ENCODE measurements at regions not wholly inside any gene's neighbourhood (a gene's known extent, or its start where the extent isn't known, plus 50 kb on each side); places are given as distances from the start of the nearest gene placed in this dataset.

GRCh38 chr13:105825071-105825470 lies 710.4 kb downstream of the EFNB2 start:
- no peaks in the 10 kb centered on the region for H3K27me3 ChIP-seq (ENCODE audit: control insufficient read depth in 5 of 5, insufficient read depth in 4 of 5, low read length in 5 of 5)
- H3K27ac ChIP-seq (ENCODE audit: low read depth, low read length) = no peak overlapping the region
- H3K4me1 ChIP-seq (ENCODE audit: control insufficient read depth in 5 of 5, insufficient read depth in 5 of 5, low read length in 5 of 5) = peaks cover 0 to 14% (median 12%) of the 10 kb centered on the region in 5 donors
- no peak overlapping the region for H3K4me3 ChIP-seq (ENCODE audit: low read depth in 1 of 5, low read length in 5 of 5)
- H3K9ac ChIP-seq (ENCODE audit: low read length in 5 of 5) = no peak overlapping the region
- H3K9me3 ChIP-seq (ENCODE audit: control insufficient read depth in 5 of 5, low read length in 5 of 5) = peaks cover 0 to 2% (median 0%) of the 10 kb centered on the region in 5 donors
- H3K36me3 ChIP-seq (ENCODE audit: control insufficient read depth in 5 of 5, insufficient read depth in 5 of 5, low read length in 5 of 5) = no peaks in the 10 kb centered on the region

GRCh38 chr13:105821337-105821736 lies 714.1 kb downstream of the EFNB2 start:
- Histone ChIP-seq H3K4me3 (ENCODE audit: low read depth in 1 of 5, low read length in 5 of 5) (no peak overlapping the region), H3K9ac (ENCODE audit: low read length in 5 of 5) (no peak overlapping the region), H3K27ac (ENCODE audit: low read depth, low read length) (no peak overlapping the region), H3K27me3 (ENCODE audit: control insufficient read depth in 5 of 5, insufficient read depth in 4 of 5, low read length in 5 of 5) (no peaks in the 10 kb centered on the region), H3K9me3 (ENCODE audit: control insufficient read depth in 5 of 5, low read length in 5 of 5) (no peaks in the 10 kb centered on the region), H3K36me3 (ENCODE audit: control insufficient read depth in 5 of 5, insufficient read depth in 5 of 5, low read length in 5 of 5) (no peaks in the 10 kb centered on the region), H3K4me1 (ENCODE audit: control insufficient read depth in 5 of 5, insufficient read depth in 5 of 5, low read length in 5 of 5) (peaks cover 0 to 6% (median 5%) of the 10 kb centered on the region in 5 donors)

DNA sequence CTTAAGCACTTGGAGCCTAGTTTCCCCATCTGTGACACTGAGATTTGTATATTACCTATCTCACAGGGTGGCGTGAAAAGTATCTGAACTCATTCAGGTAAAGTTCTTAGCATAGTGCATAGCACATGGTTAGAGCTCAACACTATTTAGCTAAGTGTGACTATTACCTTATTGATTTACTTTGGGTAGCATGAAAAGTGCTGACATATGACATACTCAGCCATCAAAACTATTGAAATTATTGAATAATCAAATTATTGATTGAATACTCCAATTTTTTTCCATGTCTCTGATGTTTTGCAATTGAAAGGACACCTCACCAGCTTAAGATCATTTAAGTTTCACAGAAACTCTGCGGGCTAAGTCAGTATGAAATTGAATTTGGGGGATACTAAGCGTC lies 715.0 kb downstream of the EFNB2 start:
- no peak overlapping the region for H3K4me3 ChIP-seq (ENCODE audit: low read depth in 1 of 5, low read length in 5 of 5)
- no peaks in the 10 kb centered on the region for H3K36me3 ChIP-seq (ENCODE audit: control insufficient read depth in 5 of 5, insufficient read depth in 5 of 5, low read length in 5 of 5)
- no peaks in the 10 kb centered on the region for H3K4me1 ChIP-seq (ENCODE audit: control insufficient read depth in 5 of 5, insufficient read depth in 5 of 5, low read length in 5 of 5)
- no peaks in the 10 kb centered on the region for H3K9me3 ChIP-seq (ENCODE audit: control insufficient read depth in 5 of 5, low read length in 5 of 5)
- no peaks in the 10 kb centered on the region for H3K27me3 ChIP-seq (ENCODE audit: control insufficient read depth in 5 of 5, insufficient read depth in 4 of 5, low read length in 5 of 5)
- H3K9ac ChIP-seq (ENCODE audit: low read length in 5 of 5) = no peak overlapping the region
- H3K27ac ChIP-seq (ENCODE audit: low read depth, low read length) = no peak overlapping the region

DNA sequence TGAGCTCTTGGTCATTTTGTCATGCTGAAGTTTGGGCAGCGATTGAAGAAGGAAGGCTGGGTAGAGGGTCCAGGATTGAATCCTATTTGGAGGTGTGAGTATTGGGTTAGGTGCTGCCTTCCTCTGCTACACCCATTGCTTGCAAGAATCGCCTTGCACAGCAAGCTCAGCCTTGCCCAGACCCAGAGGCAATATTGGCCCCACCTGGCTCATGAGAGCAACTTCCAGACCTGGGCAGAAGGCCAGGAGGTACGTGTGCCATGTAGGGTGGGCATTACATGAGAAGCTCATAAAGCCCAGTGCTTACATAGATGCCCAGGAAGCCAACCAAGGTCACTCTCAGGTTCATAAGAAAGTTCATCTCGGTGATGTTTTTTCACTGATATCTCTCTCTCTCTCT lies 718.0 kb downstream of the EFNB2 start:
- Histone ChIP-seq H3K27ac (ENCODE audit: low read depth, low read length) (no peak overlapping the region), H3K4me3 (ENCODE audit: low read depth in 1 of 5, low read length in 5 of 5) (no peak overlapping the region), H3K27me3 (ENCODE audit: control insufficient read depth in 5 of 5, insufficient read depth in 4 of 5, low read length in 5 of 5) (no peaks in the 10 kb centered on the region), H3K9ac (ENCODE audit: low read length in 5 of 5) (no peak overlapping the region), H3K9me3 (ENCODE audit: control insufficient read depth in 5 of 5, low read length in 5 of 5) (no peaks in the 10 kb centered on the region), H3K4me1 (ENCODE audit: control insufficient read depth in 5 of 5, insufficient read depth in 5 of 5, low read length in 5 of 5) (peaks cover 0 to 10% (median 0%) of the 10 kb centered on the region in 5 donors), H3K36me3 (ENCODE audit: control insufficient read depth in 5 of 5, insufficient read depth in 5 of 5, low read length in 5 of 5) (no peaks in the 10 kb centered on the region)

- Histone ChIP-seq H3K27ac (ENCODE audit: low read depth, low read length) (no peak overlapping the region), H3K4me1 (ENCODE audit: control insufficient read depth in 5 of 5, insufficient read depth in 5 of 5, low read length in 5 of 5) (peaks cover 0 to 11% (median 0%) of the 10 kb centered on the region in 5 donors), H3K9me3 (ENCODE audit: control insufficient read depth in 5 of 5, low read length in 5 of 5) (no peaks in the 10 kb centered on the region), H3K4me3 (ENCODE audit: low read depth in 1 of 5, low read length in 5 of 5) (no peak overlapping the region), H3K27me3 (ENCODE audit: control insufficient read depth in 5 of 5, insufficient read depth in 4 of 5, low read length in 5 of 5) (no peaks in the 10 kb centered on the region), H3K9ac (ENCODE audit: low read length in 5 of 5) (no peak overlapping the region), H3K36me3 (ENCODE audit: control insufficient read depth in 5 of 5, insufficient read depth in 5 of 5, low read length in 5 of 5) (no peaks in the 10 kb centered on the region)
Measured at GRCh38 chr13:105816994-105817393, 718.5 kb downstream of the EFNB2 start.

DNA sequence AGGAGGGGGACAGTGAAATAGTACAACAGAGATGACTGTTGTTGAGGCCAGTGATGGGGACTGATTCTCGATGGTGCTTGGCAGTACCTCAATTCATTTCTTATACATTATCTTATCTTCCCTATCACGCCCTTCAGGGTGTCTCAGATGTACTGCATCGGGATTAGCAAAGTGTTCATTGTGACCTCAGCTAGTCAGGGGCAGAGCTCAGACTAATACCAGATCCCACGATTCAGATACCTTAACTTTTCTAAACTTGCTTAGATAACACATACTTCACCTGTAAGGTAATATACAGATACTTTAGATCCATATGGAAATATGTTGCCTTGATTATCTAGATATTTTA lies 720.6 kb downstream of the EFNB2 start:
- peaks cover 0 to 11% (median 0%) of the 10 kb centered on the region in 5 donors for H3K4me1 ChIP-seq (ENCODE audit: control insufficient read depth in 5 of 5, insufficient read depth in 5 of 5, low read length in 5 of 5)
- H3K9ac ChIP-seq (ENCODE audit: low read length in 5 of 5) = no peak overlapping the region
- H3K36me3 ChIP-seq (ENCODE audit: control insufficient read depth in 5 of 5, insufficient read depth in 5 of 5, low read length in 5 of 5) = no peaks in the 10 kb centered on the region
- no peak overlapping the region for H3K4me3 ChIP-seq (ENCODE audit: low read depth in 1 of 5, low read length in 5 of 5)
- H3K27me3 ChIP-seq (ENCODE audit: control insufficient read depth in 5 of 5, insufficient read depth in 4 of 5, low read length in 5 of 5) = no peaks in the 10 kb centered on the region
- H3K27ac ChIP-seq (ENCODE audit: low read depth, low read length) = no peak overlapping the region
- H3K9me3 ChIP-seq (ENCODE audit: control insufficient read depth in 5 of 5, low read length in 5 of 5) = no peaks in the 10 kb centered on the region

DNA sequence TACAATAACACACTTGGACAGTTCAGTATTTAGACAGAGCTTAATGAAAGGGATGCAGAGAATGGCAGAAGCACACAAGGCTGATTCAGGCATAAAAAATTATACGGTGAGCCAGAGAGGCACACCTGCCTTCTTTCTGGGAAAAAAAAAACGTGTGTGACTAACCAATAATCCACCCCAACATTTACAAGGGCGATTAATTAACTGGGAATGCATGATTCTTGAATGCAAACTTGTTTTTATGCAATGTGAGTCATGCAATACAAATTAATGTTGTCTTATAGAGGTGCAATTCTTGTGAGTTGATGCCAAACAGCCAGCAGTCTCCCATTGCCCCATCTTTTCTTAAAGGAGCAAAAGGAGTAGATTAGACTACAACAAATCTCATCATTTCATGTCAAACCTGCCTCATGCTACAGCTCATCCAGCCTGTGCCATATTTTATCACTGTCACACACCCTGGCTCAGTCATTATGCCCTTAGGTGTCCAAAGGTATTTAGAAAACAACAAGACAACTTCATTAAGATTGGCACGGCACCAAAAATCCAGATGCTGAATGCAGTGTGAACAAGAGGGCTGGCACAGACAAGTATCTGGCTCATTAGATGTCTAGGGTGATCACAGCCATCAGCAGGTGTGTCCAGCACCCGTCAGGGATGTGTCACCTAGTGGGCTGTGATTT lies 721.1 kb downstream of the EFNB2 start:
- H3K27me3 ChIP-seq (ENCODE audit: control insufficient read depth in 5 of 5, insufficient read depth in 4 of 5, low read length in 5 of 5) = no peaks in the 10 kb centered on the region
- H3K4me3 ChIP-seq (ENCODE audit: low read depth in 1 of 5, low read length in 5 of 5) = no peak overlapping the region
- H3K4me1 ChIP-seq (ENCODE audit: control insufficient read depth in 5 of 5, insufficient read depth in 5 of 5, low read length in 5 of 5) = peaks cover 0 to 11% (median 0%) of the 10 kb centered on the region in 5 donors
- no peaks in the 10 kb centered on the region for H3K9me3 ChIP-seq (ENCODE audit: control insufficient read depth in 5 of 5, low read length in 5 of 5)
- H3K36me3 ChIP-seq (ENCODE audit: control insufficient read depth in 5 of 5, insufficient read depth in 5 of 5, low read length in 5 of 5) = no peaks in the 10 kb centered on the region
- peak overlapping the region; percentile 37 for H3K27ac ChIP-seq (ENCODE audit: low read depth, low read length)
- no peak overlapping the region for H3K9ac ChIP-seq (ENCODE audit: low read length in 5 of 5)

DNA sequence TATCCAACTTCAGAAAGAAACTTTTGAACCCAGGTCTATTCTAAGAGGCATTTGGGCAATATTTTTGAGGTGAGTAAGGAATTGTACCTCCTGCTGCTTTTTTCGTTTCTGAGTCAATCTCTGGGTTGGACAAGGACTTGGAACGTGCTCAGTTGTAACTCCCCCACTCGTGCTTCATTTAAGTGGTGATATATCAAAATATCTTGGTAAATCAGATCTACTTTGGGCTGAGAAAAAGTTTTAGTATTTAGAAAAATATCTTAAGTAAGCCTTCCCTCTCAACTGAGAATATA lies 728.9 kb downstream of the EFNB2 start:
- H3K9me3 ChIP-seq (ENCODE audit: control insufficient read depth in 5 of 5, low read length in 5 of 5) = no peaks in the 10 kb centered on the region
- no peak overlapping the region for H3K9ac ChIP-seq (ENCODE audit: low read length in 5 of 5)
- H3K27ac ChIP-seq (ENCODE audit: low read depth, low read length) = no peak overlapping the region
- H3K4me3 ChIP-seq (ENCODE audit: low read depth in 1 of 5, low read length in 5 of 5) = no peak overlapping the region
- no peaks in the 10 kb centered on the region for H3K4me1 ChIP-seq (ENCODE audit: control insufficient read depth in 5 of 5, insufficient read depth in 5 of 5, low read length in 5 of 5)
- H3K27me3 ChIP-seq (ENCODE audit: control insufficient read depth in 5 of 5, insufficient read depth in 4 of 5, low read length in 5 of 5) = no peaks in the 10 kb centered on the region
- no peaks in the 10 kb centered on the region for H3K36me3 ChIP-seq (ENCODE audit: control insufficient read depth in 5 of 5, insufficient read depth in 5 of 5, low read length in 5 of 5)

- H3K4me1 ChIP-seq (ENCODE audit: control insufficient read depth in 5 of 5, insufficient read depth in 5 of 5, low read length in 5 of 5) = no peaks in the 10 kb centered on the region
- H3K4me3 ChIP-seq (ENCODE audit: low read depth in 1 of 5, low read length in 5 of 5) = no peak overlapping the region
- H3K27me3 ChIP-seq (ENCODE audit: control insufficient read depth in 5 of 5, insufficient read depth in 4 of 5, low read length in 5 of 5) = no peaks in the 10 kb centered on the region
- no peak overlapping the region for H3K9ac ChIP-seq (ENCODE audit: low read length in 5 of 5)
- H3K36me3 ChIP-seq (ENCODE audit: control insufficient read depth in 5 of 5, insufficient read depth in 5 of 5, low read length in 5 of 5) = no peaks in the 10 kb centered on the region
- H3K27ac ChIP-seq (ENCODE audit: low read depth, low read length) = no peak overlapping the region
- H3K9me3 ChIP-seq (ENCODE audit: control insufficient read depth in 5 of 5, low read length in 5 of 5) = no peaks in the 10 kb centered on the region
Measured at GRCh38 chr13:105805892-105806627, 729.4 kb downstream of the EFNB2 start.

GRCh38 chr13:105804561-105805190 lies 730.8 kb downstream of the EFNB2 start:
- Histone ChIP-seq H3K27ac (ENCODE audit: low read depth, low read length) (no peak overlapping the region), H3K4me3 (ENCODE audit: low read depth in 1 of 5, low read length in 5 of 5) (no peak overlapping the region), H3K4me1 (ENCODE audit: control insufficient read depth in 5 of 5, insufficient read depth in 5 of 5, low read length in 5 of 5) (peaks cover 0 to 9% (median 4%) of the 10 kb centered on the region in 5 donors)

More at GRCh38 chr13:105804561-105805190, 730.8 kb downstream of the EFNB2 start:
- Histone ChIP-seq H3K9me3 (ENCODE audit: control insufficient read depth in 5 of 5, low read length in 5 of 5) (no peaks in the 10 kb centered on the region), H3K36me3 (ENCODE audit: control insufficient read depth in 5 of 5, insufficient read depth in 5 of 5, low read length in 5 of 5) (no peaks in the 10 kb centered on the region), H3K9ac (ENCODE audit: low read length in 5 of 5) (no peak overlapping the region), H3K27me3 (ENCODE audit: control insufficient read depth in 5 of 5, insufficient read depth in 4 of 5, low read length in 5 of 5) (no peaks in the 10 kb centered on the region)

Data from subcutaneous abdominal adipose tissue (tissue), 5 donors.